ENCODE measurements at regions not wholly inside any gene's neighbourhood (a gene's known extent, or its start where the extent isn't known, plus 50 kb on each side); places are given as distances from the start of the nearest gene placed in this dataset.

- TF ChIP-seq CTCF (IDR thresholded peaks at IDR 0.05 in 8 of 11, conservative IDR thresholded peaks at IDR 0.05 in 3 of 11) (no peak), POLR2A (IDR thresholded peaks at IDR 0.05) (no peak)
Observed at GRCh38 chr7:126041472-126041871, 1111.8 kb upstream of the POT1 start.

All from spleen (tissue), 7 donors.